GM18519 (cell line): ENCODE measurements at regions not wholly inside any gene's neighbourhood (a gene's known extent, or its start where the extent isn't known, plus 50 kb on each side); places are given as distances from the start of the nearest gene placed in this dataset.
"Not testable (repeated sequence)": the region's sequence is repeated elsewhere in the genome, so short reads cannot be mapped to it uniquely, and the experiment has no call there.

Experiments
- ATAC-seq: cut with Tn5 transposase; IDR thresholded peaks from one replicate; pipeline ENCODE4 v1.9.1; 2021; ENCODE audit warnings: mild to moderate bottlenecking, moderate library complexity; ENCODE audit not compliant: unreplicated experiment, low FRiP score

- no peak for ATAC-seq
These were observed 91.2 kb downstream of the RCHY1 start for GRCh38 chr4:75422998-75423397.

DNA sequence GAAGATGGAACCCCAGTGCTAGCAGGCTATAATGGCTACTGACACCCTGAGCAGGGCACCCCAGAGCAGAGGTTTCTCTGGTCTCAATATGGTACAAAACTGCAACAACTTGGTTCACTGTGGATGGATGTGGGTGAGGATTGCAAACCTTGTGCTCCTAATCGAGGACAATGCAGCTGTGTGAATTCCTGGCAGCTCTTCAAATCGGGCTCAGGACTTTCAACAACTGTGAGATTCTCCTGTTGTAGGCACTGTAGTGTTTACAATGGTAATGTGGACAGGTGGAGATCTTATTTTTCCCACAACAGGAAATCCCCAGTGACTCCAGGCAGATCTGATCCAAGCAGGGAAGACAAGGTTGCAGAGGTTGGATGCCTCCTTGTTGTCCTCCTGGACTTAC is 101.5 kb downstream of the RCHY1 start:
- ATAC-seq = no peak

DNA sequence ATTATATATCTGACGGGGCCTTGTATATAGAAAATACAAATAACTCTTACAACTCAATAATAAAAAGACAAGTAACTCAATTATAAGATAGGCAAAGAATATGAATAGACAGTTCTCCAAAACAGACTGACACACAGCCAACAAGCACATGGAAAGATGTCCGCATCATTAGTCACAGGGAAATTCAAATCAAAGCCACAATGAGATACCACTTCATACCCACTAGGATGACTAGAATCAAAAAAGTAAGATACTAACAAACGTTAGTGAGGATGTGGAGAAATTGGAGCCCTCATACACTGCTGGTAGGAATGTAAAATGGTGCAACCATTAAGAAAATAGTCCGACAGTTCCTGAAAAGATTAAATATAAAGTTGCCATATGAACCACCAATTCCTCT is 115.7 kb downstream of the RCHY1 start:
- no peak for ATAC-seq

GRCh38 chr4:75391489-75392166 is 122.6 kb downstream of the RCHY1 start:
- ATAC-seq = no peak

- ATAC-seq = not testable (repeated sequence)
These were observed 127.8 kb downstream of the RCHY1 start for GRCh38 chr4:75386426-75386825.

DNA sequence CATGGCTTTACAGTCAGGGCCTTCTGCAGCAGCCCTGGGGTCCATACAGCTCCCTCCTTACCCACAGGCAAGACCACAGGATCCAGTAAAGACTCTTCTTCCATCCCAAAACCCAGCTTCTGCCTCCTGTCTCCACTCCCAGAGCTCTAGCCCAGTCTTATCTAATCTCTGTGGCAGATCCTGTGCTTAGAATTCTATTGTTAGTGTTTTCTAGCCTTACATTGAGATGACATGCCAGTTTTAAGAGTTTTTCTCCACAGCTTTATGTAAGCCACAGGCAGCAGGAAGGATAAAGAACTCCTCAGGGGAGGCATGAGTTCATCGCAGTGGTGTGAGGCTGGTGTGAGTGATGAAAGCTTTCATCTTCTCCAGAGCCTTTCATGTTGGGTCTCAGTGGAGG is 129.1 kb downstream of the RCHY1 start:
- no peak for ATAC-seq

DNA sequence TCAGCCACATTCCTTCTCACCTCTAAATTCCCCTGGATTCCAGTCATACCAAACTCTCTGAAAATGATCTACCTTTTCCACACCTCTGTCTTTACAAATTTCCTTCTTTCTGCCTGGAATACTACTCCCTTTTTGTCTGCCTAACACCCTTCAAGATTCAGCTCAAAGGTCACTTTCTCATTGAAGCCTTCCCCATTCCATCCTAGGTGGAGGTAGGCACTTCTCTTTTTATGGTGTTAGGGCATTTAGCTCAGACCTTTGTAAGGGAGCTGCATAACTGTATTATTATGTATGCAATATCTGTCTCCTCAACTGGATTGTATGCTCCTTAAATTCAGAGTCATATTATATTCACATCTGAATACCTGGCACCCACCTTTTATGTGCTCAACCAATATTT is 137.7 kb downstream of the RCHY1 start:
- ATAC-seq = no peak

- ATAC-seq = no peak
These were observed 142.3 kb downstream of the RCHY1 start for GRCh38 chr4:75371915-75372314.

DNA sequence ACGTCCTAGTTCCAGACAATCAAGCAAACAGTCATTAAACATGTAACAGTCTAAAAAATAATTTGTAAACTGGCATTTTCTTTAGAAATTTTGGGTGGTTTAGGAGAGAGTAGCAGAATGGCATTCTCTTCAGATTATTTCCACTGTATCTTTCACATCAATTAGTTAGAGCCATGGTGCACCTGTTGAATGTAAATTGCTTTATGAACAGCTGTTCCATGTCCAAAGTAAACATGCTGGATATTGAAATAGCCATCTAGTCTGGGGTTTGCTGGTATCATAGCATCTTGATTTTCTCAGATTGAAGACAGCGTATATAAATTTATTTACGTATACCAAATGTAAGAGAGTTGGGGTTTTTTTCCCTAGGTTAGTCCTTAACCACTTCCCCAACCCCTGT is 143.6 kb downstream of the RCHY1 start:
- ATAC-seq = no peak

DNA sequence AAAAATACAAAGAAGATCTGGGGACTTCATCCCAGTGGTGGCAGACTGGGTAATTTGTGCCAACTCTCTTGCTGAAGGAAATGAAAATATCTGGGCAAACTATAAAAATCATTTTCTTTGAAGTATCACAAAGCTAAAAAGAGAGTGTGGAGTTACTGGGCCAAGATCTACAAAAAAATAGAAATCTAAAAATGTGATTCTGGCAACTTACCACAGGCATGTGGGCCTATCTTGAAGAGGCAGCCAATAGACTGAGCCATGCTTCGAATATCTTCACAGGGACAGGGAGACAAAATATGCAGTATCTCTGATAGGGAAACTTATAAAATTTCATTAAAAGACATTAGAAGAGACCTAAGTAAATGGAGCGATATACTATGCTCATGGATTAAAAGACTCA is 168.8 kb downstream of the RCHY1 start:
- no peak for ATAC-seq

GRCh38 chr4:75344915-75345314 is 169.3 kb downstream of the RCHY1 start:
- no peak for ATAC-seq

GRCh38 chr4:75343333-75343732 is 170.9 kb downstream of the RCHY1 start:
- ATAC-seq = no peak

DNA sequence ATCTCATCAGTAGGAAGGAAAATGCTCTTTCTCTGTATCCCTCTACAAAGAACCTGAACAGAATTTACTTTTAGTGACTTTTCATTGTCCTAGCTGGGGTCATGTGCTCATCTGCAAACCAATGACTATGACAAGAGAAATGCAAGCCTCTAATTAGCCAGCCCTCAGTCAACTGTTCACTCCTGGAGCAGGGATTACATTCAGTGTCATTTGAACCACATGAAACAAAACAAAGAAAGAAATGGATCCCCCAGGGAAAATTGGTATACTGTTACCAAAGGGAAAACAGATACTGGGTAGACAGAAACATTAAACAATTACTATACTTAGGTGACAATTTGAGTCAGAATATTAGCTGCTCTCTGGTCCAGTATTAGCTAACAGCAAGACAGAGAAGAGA is 173.6 kb downstream of the RCHY1 start:
- no peak for ATAC-seq

GRCh38 chr4:75338352-75338880 is 175.8 kb downstream of the RCHY1 start:
- no peak for ATAC-seq

DNA sequence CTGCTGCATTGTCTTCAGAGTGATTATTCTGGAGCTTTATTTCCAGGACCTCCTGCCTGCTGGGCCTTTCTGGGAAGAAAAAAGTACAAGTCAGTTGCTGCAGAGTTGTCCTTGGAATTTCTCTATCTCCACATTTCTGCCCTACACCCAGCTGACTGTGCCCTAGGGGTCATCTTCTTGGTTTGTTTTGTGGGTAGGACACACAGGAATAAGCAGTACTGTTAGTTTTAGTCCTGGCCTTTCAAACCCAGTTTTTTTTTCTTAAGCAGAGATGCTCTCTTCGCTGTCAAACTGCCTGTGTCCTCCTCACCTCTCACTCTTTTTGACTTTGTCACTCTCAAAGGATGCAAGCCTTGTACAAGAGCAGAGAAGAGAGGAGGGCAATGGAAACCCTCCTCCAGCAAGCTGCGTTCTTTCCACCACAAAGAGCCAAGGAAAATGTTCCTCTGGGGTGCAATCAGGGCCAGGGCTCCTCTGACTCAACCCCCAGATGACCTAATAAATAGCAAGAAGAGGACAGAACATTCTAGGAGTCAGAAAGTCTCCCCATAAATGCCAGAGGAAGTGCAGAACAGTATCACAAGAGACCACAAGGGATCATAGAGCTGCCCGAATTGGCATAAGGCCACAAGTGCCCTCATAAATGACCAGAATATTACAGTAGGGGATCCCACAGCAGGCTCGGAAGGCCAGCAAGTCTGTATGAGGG is 186.2 kb downstream of the RCHY1 start:
- no peak for ATAC-seq

GRCh38 chr4:75325318-75325979 is 188.8 kb downstream of the RCHY1 start:
- ATAC-seq = no peak

GRCh38 chr4:75321484-75321883 is 192.7 kb downstream of the RCHY1 start:
- ATAC-seq = no peak

DNA sequence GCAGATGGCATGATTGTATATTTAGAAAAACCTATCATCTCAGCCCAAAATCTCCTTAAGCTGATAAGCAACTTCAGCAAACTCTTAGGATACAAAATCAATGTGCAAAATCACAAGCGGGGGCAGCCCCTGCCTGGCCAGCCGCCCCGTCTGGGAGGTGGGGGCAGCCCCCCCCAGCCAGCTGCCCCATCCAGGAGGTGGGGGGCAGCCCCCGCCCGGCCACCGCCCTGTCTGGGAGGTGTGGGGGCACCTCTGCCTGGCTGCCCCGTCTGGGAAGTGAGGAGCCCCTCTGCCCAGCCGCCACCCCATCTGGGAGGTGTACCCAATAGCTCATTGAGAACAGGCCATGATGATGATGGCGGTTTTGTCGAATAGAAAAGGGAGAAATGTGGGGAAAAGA is 196.6 kb downstream of the RCHY1 start:
- not testable (repeated sequence) for ATAC-seq

- ATAC-seq = no peak
These were observed 206.2 kb downstream of the RCHY1 start for GRCh38 chr4:75308049-75308448.

DNA sequence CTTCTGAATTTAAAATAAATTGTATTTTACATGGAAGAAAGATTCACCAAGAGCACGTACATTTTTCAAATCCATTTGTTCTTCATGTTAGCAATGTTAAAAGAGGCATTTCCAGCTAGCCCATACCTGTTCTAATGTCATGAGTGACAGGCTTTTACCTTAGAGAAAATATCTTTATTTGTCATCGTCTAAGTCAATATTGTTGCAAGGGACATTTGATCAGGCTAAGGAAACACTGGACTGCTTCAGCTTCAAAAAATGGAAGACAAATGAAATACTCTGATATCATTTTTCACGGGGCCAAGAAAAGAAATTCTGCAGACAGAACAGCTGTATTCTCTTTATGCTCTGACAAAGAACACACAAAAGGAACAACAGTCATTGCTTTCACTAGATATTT is 207.7 kb downstream of the RCHY1 start:
- no peak for ATAC-seq

DNA sequence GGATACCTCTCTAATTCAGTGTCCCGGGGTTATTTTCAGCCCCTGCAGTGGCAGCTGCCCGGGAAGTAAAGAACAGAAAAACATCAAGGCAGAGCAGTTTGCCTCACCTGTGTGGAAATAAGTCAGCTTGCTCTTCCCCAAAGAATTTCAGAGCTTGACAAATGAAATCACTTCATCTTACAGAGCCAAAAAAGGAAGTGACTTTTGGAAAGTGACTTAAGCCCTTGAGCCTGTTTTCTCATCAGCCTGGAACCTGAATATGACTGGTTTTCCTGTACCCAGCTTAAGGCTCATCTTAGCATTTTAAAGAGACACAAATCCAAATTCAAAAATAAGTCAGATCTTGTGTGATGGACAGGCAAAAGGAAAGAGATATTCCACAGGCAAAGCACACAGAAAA is 211.6 kb downstream of the RCHY1 start:
- ATAC-seq = no peak
